CD4-positive, alpha-beta T cell treated with Interleukin-1 beta for 1 hour (primary cell): ENCODE measurements at regions not wholly inside any gene's neighbourhood (a gene's known extent, or its start where the extent isn't known, plus 50 kb on each side); places are given as distances from the start of the nearest gene placed in this dataset.
"Not testable (repeated sequence)": the region's sequence is repeated elsewhere in the genome, so short reads cannot be mapped to it uniquely, and the experiment has no call there.

ENCODE experiments used
- DNase-seq, 2 donors: peaks; one replicate each; pipeline ENCODE4 v3.0.0-alpha.2; 2020 to 2022

DNA sequence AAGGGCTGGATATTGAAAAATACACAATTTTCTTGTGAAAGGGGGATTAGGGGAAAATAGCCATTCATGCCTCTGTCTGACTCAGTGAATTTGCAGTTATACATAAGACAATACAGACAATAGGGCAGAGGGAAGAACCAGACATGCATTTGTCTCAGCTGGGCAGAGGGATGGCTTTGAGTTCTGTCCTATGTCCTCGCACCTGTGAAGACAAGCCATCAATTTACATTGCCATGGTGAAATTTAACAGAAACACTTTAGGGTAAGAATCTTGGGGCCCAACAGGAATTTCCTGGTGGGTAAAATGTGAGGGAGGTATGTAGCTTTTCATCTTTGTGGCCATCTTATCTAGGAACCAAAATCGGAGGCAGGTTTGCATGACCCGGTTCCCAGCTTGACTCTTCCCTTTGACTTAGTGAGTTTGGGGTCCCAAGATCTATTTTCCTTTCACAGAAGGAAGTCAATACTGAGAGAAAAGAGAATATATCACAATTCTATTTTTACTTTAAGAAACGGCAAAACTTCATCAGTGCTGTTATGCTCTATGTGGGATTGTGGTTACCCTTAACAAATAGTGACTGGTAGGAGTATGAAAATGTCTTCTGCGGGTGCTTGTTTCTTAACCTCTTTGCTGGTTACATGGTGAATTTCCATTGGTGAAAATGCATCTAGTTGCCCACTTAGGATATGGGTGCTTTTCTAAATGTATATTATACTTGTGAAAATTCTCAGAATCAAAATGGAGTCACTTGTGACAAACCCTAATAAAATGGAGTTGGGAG lies 221.8 kb downstream of the SPP2 start:
- no peak for DNase-seq

DNA sequence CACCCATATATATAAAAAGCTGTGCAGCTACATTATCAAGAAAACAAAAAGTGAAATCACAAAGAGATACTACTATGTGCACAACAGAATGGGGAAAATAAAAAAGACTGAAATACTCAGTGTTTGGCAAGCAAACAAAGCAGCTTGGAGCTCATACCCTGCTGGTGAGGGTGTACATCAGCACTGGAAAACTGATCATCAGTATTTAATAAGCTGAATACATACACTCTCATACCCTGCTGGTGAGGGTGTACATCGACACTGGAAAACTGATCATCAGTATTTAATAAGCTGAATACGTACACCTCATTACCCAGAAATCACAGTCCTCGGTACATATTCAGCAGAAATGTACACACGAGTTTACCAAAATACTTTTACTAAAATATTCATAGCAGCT lies 220.8 kb downstream of the SPP2 start:
- DNase-seq = no peak

DNA sequence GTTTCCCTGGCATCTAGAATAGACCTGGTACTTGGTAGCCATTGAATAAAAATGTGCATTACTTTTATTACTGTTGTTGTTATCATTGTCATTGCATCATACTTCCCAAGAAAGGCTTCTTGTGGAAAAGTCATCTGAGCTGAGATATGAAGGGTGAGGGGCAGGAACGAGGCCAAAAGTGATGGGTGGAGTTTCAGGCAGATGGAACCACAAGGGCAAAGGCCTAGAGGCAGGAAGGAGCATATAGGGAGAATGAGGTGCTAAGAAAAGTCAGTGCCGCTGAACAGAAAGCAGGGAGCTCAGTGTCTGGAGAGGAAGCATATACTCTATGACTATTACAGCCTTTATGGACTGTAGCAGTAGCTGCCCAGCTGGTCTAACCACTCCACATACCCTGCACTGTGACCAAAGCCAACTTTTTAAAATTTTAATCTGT lies 219.3 kb downstream of the SPP2 start:
- DNase-seq = no peak

DNA sequence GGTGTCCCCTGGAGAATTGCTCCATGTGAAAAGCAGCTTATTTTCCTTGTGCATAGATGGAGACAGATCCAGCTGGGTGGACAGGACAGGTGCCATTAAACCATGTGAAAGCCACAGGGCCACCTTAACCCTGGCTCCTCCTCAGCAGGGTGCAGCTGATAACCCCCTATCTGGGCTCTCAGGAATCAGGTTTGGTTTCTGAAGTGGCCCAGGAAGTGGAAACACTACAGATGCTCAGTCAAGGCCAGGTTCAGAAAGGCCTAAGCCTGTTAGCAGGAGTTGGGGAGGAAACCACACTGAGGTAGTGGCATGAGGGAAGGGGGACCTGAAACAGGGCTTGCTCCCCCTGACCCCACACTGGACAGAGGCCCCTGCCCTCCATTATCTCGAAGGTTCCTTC lies 217.0 kb downstream of the SPP2 start:
- DNase-seq = no peak

DNA sequence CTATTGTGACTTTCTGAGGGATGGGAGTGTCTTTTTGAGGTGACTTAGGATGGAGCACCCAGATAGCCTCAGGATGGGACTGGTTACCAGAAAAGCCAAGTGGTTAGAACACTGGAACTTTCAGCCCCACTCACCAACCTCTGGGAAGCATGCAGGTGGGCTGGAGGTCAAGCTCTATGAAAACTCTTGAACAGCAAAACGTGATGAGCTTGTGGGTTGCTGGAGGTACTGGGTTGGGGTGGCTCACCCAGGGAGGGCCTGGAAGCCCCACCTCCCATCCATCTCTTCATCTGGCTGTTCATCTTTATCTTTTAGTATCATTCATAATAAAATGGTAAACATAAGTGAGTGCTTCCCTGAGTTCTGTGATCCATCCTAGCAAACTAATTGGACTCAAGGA lies 216.4 kb downstream of the SPP2 start:
- DNase-seq = no peak

DNA sequence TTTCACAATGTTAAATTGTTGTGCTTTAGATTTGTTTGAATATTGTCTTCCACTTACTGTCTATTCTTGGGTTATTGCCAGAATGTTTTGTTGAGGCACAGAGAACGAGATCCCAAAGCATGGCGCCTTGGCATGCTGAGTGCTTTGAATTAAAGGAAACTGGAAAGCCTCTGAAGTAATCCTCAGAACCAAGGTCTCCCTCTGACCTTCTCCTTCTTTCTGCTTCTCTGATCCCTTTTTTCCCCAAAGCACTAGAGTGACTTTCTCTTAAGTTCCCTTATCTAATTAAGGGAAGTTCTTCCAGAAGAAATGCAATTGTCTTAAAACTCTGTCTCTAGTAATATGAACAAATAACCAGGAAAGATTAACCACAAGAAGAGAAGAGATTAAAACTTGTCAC lies 214.7 kb downstream of the SPP2 start:
- DNase-seq = no peak

DNA sequence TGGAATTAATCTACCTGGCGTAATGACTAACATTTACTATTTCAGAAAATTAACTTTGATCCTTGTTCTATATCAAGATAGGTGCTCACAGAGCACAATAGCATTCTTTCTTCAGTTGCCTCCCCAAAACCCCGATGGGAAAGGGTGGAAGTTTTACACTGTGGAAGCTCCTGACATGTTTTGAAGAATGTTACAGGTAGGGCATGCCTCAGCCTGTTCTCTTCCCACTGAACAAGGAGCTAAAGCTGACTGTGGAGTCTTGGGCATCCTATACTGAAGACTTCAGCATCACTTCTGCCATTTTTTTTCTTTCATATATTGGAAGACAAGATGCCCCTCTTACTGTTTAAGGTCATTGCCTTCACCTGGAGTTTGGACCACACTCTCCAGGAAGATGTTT lies 211.2 kb downstream of the SPP2 start:
- no peak for DNase-seq

DNA sequence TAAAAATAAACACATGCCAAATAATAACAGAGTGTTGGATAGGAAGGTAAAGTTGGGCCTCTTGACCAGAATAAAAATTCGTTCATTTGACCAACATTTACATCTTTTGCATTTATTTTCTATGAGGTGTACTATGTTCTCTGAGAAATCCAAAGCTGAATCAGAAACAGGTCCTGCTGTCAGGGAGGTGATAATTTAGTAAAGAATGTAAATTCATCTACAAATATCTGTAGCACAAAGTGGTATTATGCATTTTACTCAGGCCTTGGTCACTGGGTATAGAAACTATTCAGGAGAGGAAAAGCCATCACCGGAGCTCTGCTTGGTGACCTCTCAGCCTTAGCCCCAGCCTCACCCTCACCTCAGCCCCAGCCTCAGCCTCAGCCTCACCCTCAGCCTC lies 208.9 kb downstream of the SPP2 start:
- DNase-seq = no peak

DNA sequence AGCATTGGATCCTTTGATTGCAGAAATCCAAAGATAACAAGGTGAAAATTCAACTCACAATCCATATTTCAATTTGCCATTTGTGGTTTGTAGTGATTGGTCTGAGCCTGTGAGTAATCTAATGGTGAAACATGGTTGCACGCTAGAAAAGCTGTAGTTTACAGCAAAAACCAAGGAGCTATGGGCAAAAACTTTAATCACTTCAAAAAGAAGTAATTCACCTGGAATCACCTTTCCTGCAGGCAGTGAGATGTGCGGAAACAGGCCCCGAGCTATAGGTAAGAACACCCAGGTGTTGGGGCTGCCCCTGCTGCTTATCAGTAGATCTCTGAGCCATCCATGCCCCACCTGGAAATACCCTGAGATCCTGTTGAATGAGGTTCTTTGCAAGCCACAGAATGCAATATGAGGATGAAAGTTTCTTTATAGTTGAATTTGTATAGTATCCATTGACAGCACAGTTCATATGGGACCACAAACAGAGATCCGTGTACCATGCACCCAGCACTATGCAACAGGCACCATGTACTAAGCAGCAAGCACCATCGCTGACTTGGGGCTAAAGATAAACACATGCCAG lies 208.2 kb downstream of the SPP2 start:
- no peak for DNase-seq

DNA sequence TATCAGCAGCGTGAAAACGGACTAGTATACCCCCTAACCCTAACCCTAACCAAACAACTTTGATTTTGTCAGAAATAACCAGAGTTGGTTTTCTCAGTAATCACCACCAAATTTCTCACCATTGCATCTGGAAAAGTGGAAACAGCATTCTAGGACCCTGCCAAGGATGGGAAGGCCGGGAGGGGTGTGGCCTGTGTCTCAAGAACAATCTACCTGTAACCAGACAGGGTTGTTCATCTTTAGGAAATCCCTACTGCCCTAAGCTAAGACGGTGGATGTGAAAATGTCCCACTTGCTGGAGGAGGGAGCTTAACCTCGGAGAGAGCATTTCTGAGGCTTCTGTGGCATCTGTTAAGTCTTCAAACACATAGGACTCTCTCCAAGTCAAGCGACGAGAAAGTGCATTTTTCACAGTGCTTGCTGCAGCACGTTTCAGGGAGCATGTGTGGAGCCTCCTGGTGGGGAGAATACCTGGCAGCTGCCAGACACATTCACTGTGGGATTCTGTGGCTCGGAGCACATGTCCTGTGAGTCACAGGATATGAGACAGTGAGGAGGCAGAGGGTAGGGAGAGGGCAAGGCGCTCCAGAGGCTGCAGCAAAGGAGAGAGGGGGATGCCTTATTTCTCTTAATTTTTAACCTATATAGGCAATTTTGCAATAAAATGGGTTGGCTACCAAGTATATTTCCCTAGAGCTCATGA lies 207.5 kb downstream of the SPP2 start:
- DNase-seq = no peak

DNA sequence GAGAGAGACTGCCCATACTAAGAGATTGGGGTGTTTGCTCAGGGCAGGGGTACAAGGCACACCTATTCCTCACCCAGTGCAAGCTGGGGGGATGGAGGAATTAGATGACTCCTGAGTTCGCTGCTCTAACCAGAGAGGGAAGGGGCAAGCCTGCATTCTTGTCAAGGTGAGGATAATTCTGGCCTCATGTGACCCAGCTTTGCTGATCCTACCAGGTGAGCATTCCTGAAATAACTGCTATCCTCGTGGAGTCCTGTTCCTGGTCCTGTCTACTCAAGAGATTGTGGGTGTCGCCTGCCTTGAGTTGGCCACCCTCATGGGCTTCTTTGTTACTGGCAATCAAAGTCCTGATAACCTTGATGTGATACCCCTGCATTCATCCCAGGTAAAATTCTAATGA lies 206.0 kb downstream of the SPP2 start:
- no peak for DNase-seq

DNA sequence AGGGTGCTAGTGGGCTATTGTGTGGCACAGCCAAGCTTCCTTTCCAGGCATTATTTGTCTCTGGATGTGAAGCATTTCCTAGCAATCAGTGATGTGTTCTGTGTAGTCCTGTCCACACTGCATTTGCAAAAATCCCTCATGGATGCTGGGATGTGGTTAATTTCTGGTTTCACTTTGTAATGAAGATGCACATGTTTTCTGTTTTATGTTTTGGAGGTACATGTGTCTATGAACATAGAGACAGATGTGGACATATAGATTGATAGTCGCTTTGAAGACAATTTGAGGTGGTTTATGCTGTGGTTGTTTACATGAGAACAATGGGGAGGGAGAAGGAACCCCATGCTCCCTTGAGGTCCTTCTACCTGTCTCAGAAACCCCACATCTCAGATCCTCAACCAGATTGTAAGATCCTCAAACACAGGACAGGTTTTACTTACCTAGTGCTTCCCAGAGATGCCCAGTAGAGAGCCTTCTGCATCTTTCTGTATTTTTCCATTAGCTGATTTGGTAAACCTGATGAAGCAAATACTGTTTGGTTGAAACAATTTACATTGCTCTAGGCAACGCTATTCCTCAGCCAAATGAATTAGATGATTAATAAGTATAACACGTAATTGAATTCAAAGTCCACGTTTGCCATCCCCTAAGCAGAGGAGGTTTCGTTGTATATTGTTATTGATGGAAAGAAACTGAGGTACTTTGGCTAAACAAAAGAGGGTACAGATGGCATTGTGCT lies 204.4 kb downstream of the SPP2 start:
- DNase-seq = no peak

DNA sequence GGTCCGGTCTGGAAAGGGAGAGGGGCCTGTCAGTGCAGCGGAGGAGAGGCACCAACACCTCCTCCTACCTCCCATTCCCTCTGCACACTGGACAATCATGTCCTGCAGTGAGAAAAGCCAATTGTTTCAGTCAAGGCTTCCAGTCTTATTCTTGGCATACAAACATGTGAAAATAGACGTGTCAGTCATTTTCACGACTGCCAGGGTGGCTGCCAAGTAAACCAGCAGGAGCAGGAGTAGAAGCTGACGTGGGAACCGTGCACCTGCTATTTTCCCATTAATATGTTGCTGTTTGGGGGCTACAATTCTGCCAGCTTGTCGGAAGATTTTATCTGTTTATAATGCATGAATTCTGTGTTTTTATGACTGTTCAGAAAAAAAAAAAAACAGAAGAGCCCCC lies 202.3 kb downstream of the SPP2 start:
- no peak for DNase-seq

DNA sequence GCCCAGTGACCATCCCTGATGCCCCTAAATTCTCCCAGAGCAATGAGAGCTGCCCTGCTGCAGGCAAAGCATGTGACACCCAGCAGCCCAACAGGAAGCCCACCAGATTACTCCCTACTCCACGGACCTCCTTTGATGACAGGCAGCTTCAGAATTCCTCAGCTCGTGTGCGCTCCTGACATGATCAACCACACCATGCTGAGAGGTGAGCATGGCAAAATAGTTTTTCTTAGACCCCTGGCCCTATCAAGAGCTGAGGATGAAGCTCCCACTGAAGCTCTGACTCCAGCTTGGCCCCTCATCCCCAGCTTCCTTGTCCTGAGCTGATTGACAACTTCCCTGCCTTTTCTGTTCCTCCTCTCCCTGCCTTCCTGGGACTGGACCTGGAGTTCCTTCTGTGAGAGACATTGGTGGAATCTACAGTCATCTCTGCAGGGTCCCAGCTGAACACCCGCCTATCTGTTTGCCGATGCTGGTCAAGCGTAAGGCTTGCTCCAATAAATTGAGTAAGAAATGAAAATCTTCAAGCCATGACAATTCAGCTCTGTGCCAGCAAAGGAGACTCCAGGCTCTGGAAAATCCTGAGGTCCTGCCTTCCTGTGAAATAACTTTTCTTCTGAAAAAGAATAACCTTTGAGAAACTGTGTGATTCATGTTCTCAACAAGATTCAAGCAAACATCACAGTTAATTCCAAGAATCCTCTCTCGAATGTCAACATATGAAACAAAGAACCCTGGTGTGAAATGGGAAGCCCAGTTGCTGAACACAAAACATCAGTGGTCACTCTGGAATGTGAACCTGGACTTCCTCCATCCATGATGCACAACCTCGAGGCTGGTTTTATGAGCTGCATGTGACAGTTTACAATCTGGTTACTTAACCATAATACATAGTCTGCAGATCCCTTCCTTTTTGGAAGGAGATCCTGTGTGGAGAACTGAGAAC lies 201.1 kb downstream of the SPP2 start:
- DNase-seq = no peak

DNA sequence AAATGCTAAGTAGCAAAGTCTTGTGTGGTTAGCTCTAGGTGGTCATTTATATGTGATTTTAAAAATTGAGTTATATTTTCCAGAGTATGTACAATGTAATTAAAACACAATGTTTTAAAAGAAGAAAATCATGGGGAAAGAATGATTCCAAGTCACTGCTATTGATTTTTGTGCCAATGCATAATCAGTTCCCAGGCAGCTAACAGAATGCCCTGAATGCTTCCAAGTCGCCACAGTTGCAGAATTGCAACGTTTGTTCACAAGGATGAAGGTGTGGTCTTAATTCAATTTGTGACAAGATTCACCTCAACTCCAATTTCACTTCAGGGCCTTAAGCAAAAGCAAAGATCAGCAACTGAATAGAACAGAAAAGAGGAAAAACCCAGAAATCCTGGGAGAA lies 200.4 kb downstream of the SPP2 start:
- DNase-seq = no peak

DNA sequence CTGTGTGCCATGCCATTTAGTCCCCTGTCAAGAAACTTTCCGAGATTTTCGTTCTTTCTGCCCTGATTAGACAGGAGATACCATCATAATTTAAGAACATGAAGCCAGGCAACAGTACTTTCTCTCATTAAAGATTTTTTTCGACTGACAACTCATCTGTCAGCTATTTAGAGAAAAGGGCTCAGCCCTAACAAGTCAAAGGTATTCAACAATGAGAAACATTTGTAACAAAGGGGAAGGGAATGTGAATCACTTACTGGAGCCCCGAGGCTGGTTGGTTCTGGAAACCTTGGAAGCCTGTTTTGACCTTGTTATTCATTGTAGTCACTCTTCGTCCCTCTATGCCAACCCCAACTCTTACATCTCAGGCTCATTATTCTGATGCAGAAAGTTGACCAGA lies 199.4 kb downstream of the SPP2 start:
- no peak for DNase-seq

DNA sequence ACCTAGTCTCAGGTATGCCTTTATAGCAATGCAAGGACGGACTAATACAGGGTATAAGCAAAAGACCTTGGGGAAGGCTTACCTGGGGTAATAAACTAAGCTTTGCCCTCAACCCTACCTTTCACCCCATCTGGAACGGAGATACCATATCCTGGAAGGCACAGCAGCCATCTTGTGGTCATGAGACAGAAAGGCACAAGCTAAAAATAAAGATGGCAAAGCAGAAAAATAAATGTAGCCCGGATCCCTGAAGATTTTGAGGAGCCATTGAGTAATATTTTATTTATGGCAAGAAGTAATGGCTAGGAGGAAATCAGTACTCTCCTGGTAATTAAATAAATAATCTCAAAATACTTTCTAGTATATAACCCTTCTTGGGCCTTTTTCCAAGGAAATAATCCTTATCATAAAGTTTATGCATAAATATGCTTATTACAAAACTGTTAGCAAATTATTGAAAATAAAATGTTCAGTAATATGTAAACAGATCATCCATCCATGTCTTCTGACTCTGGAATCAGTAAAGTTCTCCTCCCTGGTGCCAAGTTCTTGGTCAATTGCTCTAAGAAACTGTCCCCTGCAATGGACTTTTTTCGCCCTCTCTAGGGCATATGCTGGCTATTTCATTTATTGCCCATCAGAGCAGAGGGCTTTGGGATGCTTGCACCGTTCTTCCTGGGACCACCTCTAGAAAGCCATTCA lies 198.7 kb downstream of the SPP2 start:
- DNase-seq = no peak

DNA sequence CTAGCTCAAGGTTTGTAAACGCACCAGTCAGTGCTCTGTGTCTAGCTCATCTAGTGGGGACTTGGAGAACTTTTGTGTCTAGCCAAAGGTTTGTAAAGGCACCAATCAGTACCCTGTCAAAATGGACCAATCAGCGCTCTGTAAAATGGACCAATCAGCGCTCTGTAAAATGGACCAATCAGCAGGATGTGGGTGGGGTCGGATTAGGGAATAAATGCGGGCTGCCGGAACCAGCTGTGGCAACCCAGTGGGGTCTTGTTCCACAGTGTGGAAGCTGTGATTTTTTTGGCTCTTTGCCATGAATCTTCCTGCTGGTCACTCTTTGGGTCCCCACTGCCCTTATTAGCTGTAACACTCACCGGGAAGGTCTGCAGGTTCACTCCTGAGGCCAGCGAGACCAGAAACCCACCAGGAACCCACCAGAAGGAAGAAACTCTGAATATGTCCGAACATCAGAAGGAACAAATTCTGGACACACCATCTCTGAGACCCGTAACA lies 197.8 kb downstream of the SPP2 start:
- not testable (repeated sequence) for DNase-seq

DNA sequence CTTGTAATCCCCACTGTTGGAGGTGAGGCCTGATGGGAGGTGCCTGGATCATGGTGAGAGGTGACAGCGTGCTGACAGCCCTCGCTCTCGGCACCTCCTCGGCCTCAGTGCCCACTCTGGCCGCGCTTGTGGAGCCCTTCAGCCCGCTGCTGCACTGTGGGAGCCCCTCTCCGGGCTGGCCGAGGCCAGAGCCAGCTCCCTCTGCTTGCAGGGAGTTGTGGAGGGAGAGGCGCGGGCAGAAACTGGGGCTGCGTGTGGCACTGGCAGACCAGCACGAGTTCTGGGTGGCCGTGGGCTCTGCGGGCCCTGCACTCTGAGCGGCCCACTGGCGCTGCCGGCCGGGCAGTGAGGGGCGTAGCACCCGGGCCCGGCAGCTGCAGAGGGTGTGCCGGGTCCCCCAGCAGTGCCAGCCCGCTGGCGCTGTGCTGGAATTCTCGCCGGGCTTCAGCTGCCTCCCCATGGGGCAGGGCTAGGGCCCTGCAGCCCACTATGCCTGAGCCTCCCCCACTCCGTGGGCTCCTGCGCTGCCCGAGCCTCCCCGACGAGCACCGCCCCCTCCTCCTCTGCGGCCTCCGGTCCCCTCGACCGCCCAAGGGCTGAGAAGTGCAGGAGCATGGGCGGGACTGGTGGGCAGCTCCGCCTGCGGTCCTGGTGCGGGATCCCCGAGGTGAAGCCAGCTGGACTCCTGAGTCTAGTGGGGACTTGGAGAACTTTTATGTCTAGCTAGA lies 197.1 kb downstream of the SPP2 start:
- no peak for DNase-seq

DNA sequence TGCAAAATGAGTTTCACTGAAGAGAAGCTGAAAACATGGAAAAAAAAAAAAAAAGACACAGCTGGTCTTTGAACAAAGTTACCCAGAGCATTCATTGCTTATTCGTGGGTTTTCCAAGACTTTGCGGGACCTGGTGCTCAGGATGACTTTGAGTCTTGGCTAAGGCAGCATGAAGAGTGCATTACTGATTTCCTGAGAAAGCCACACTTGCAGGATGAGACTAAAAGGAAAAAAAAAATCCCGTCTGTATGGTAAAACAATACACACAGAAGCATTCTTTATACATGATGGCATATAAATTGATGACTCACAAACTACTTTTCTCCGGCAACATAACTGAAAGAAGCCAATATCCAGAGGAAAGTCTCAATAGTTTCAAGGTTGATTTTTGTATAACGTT lies 195.4 kb downstream of the SPP2 start:
- no peak for DNase-seq
